IPS-18c (cell line): ENCODE measurements at regions not wholly inside any gene's neighbourhood (a gene's known extent, or its start where the extent isn't known, plus 50 kb on each side); places are given as distances from the start of the nearest gene placed in this dataset.

ENCODE experiments used
- H3K4me3 ChIP-seq: 2 replicates; pipeline ENCODE4 v1.7.0; 2013; ENCODE audit warnings: low read depth, mild to moderate bottlenecking, low read length, moderate library complexity; ENCODE audit not compliant: insufficient read depth
- H3K9me3 ChIP-seq: one replicate; pipeline ENCODE4 v1.6.1; 2013; ENCODE audit warnings: mild to moderate bottlenecking, low read length, moderate library complexity; ENCODE audit not compliant: control insufficient read depth, insufficient read depth

GRCh38 chr15:95368755-95369601 lies 961.5 kb upstream of the NR2F2 start:
- no peaks in the 10 kb centered on the region for H3K9me3 ChIP-seq
- H3K4me3 ChIP-seq = no peak overlapping the region

- Histone ChIP-seq H3K9me3 (no peaks in the 10 kb centered on the region), H3K4me3 (no peak overlapping the region)
Observed at GRCh38 chr15:95370291-95370690, 960.2 kb upstream of the NR2F2 start.

GRCh38 chr15:95371664-95372063 lies 958.8 kb upstream of the NR2F2 start:
- no peak overlapping the region for H3K4me3 ChIP-seq
- no peaks in the 10 kb centered on the region for H3K9me3 ChIP-seq

GRCh38 chr15:95375281-95375680 lies 955.2 kb upstream of the NR2F2 start:
- H3K9me3 ChIP-seq = no peaks in the 10 kb centered on the region
- H3K4me3 ChIP-seq = no peak overlapping the region

- no peak overlapping the region for H3K4me3 ChIP-seq
- H3K9me3 ChIP-seq = no peaks in the 10 kb centered on the region
Observed at GRCh38 chr15:95377258-95377852, 953.1 kb upstream of the NR2F2 start.

- Histone ChIP-seq H3K9me3 (no peaks in the 10 kb centered on the region), H3K4me3 (no peak overlapping the region)
Observed at GRCh38 chr15:95394186-95395067, 936.1 kb upstream of the NR2F2 start.

GRCh38 chr15:95400428-95400827 lies 930.1 kb upstream of the NR2F2 start:
- Histone ChIP-seq H3K9me3 (no peaks in the 10 kb centered on the region), H3K4me3 (no peak overlapping the region)

- H3K9me3 ChIP-seq = no peaks in the 10 kb centered on the region
- no peak overlapping the region for H3K4me3 ChIP-seq
Observed at GRCh38 chr15:95401587-95401986, 928.9 kb upstream of the NR2F2 start.

GRCh38 chr15:95405447-95405846 lies 925.1 kb upstream of the NR2F2 start:
- Histone ChIP-seq H3K9me3 (no peaks in the 10 kb centered on the region), H3K4me3 (no peak overlapping the region)

- H3K4me3 ChIP-seq = no peak overlapping the region
- H3K9me3 ChIP-seq = no peaks in the 10 kb centered on the region
Observed at GRCh38 chr15:95407534-95407933, 923.0 kb upstream of the NR2F2 start.

- Histone ChIP-seq H3K4me3 (no peak overlapping the region), H3K9me3 (no peaks in the 10 kb centered on the region)
Observed at GRCh38 chr15:95409211-95409610, 921.3 kb upstream of the NR2F2 start.

- H3K4me3 ChIP-seq = no peak overlapping the region
- no peaks in the 10 kb centered on the region for H3K9me3 ChIP-seq
Observed at GRCh38 chr15:95409626-95410310, 920.7 kb upstream of the NR2F2 start.

GRCh38 chr15:95410757-95411156 lies 919.7 kb upstream of the NR2F2 start:
- Histone ChIP-seq H3K9me3 (no peaks in the 10 kb centered on the region), H3K4me3 (no peak overlapping the region)

- no peak overlapping the region for H3K4me3 ChIP-seq
- no peaks in the 10 kb centered on the region for H3K9me3 ChIP-seq
Observed at GRCh38 chr15:95416576-95416975, 913.9 kb upstream of the NR2F2 start.

- Histone ChIP-seq H3K9me3 (no peaks in the 10 kb centered on the region), H3K4me3 (no peak overlapping the region)
Observed at GRCh38 chr15:95417761-95418160, 912.7 kb upstream of the NR2F2 start.

GRCh38 chr15:95422255-95422654 lies 908.2 kb upstream of the NR2F2 start:
- Histone ChIP-seq H3K4me3 (no peak overlapping the region), H3K9me3 (no peaks in the 10 kb centered on the region)

- no peak overlapping the region for H3K4me3 ChIP-seq
- H3K9me3 ChIP-seq = peaks cover 2% of the 10 kb centered on the region
Observed at GRCh38 chr15:95425859-95426258, 904.6 kb upstream of the NR2F2 start.
